Endometrium (tissue), 2 donors: ENCODE measurements at regions not wholly inside any gene's neighbourhood (a gene's known extent, or its start where the extent isn't known, plus 50 kb on each side); places are given as distances from the start of the nearest gene placed in this dataset.
"Not testable (repeated sequence)": the region's sequence is repeated elsewhere in the genome, so short reads cannot be mapped to it uniquely, and the experiment has no call there.

Source experiments
- FAIRE-seq: peaks from 2 replicates; lab custom pipeline; 2012; peaks lifted over from hg19 to GRCh38; lab: Jason Lieb, UNC
- donor health status: control.
- donor health status: control.

- FAIRE-seq = no peak
Measured at GRCh38 chr20:19897891-19898290, 119.3 kb upstream of the NAA20 start.

- FAIRE-seq = no peak
Measured at GRCh38 chr20:19901226-19901625, 115.9 kb upstream of the NAA20 start.

- FAIRE-seq = peak; percentile 69
Measured at GRCh38 chr20:19903168-19903811, 113.9 kb upstream of the NAA20 start.

- FAIRE-seq = no peak
Measured at GRCh38 chr20:19907326-19908056, 109.7 kb upstream of the NAA20 start.

- no peak for FAIRE-seq
Measured at GRCh38 chr20:19908576-19908975, 108.6 kb upstream of the NAA20 start.

- FAIRE-seq = no peak
Measured at GRCh38 chr20:19909725-19910124, 107.4 kb upstream of the NAA20 start.

- FAIRE-seq = no peak
Measured at GRCh38 chr20:19911810-19912382, 105.3 kb upstream of the NAA20 start.

- FAIRE-seq = no peak
Measured at GRCh38 chr20:19913349-19913748, 103.8 kb upstream of the NAA20 start.

GRCh38 chr20:19913927-19914614 lies 103.1 kb upstream of the NAA20 start:
- no peak for FAIRE-seq

GRCh38 chr20:19915111-19915798 lies 101.9 kb upstream of the NAA20 start:
- no peak for FAIRE-seq

GRCh38 chr20:19916531-19917485 lies 100.4 kb upstream of the NAA20 start:
- no peak for FAIRE-seq

GRCh38 chr20:19918965-19919329 lies 98.2 kb upstream of the NAA20 start:
- FAIRE-seq = no peak

- no peak for FAIRE-seq
Measured at GRCh38 chr20:19920381-19921138, 96.6 kb upstream of the NAA20 start.

GRCh38 chr20:19921284-19921793 lies 95.8 kb upstream of the NAA20 start:
- FAIRE-seq = no peak

- not testable (repeated sequence) for FAIRE-seq
Measured at GRCh38 chr20:19921829-19922228, 95.3 kb upstream of the NAA20 start.

- no peak for FAIRE-seq
Measured at GRCh38 chr20:19922716-19923115, 94.4 kb upstream of the NAA20 start.

- no peak for FAIRE-seq
Measured at GRCh38 chr20:19923762-19924161, 93.4 kb upstream of the NAA20 start.

- FAIRE-seq = no peak
Measured at GRCh38 chr20:19924255-19924654, 92.9 kb upstream of the NAA20 start.

- FAIRE-seq = no peak
Measured at GRCh38 chr20:19926591-19926990, 90.6 kb upstream of the NAA20 start.

- FAIRE-seq = no peak
Measured at GRCh38 chr20:19928328-19929011, 88.7 kb upstream of the NAA20 start.
